ENCODE measurements at regions not wholly inside any gene's neighbourhood (a gene's known extent, or its start where the extent isn't known, plus 50 kb on each side); places are given as distances from the start of the nearest gene placed in this dataset.

DNA sequence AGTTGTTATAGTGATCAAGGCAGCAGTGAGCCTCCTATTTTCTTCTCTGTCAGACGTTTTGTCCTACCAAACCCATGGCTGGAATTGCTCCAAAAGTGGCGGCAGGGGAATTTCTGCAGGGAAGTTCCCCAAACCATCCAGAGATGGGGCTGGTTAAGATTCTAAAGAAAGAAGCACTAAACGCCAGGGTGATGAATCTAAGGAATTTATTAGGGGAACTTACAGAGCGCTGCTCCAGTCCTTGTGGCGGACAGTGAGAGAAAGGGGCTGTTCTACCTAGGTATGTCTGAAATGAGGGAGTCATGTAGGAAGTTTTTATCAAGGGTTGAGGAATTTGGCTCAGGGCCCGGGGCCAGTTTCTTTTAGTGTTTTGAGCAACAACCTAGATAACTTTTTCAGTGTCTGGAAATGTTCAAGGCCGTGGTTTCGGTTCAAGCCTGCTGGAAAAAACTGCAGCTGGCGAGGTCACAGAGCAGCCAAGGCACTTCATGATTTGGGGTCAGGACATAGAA, 222.4 kb upstream of the B3GALT2 start:
- in situ Hi-C loops (cut with MboI; ENCODE audit: low sequenced_read_pairs in 4 of 4) (no loop called here), intact Hi-C loops (cut with DNase I; ENCODE audit: low total_unique reads) (no loop called here)
- Histone ChIP-seq H3K4me3 (peak overlapping the region in 1 of 4 donors; percentile 22), H3K4me1 (no peaks in the 10 kb centered on the region), H3K36me3 (no peaks in the 10 kb centered on the region), H3K27me3 (no peaks in the 10 kb centered on the region), H3K27ac (no peak overlapping the region), H3K9me3 (no peaks in the 10 kb centered on the region)
- no peak for ATAC-seq
- DNase-seq: no peak
- TF ChIP-seq POLR2A (IDR thresholded peaks at IDR 0.05) (no peak), CTCF (IDR thresholded peaks at IDR 0.05 in 4 of 5, conservative IDR thresholded peaks at IDR 0.05 in 1 of 5) (no peak)

GRCh38 chr1:193406901-193407300, 220.5 kb upstream of the B3GALT2 start:
- H3K9me3 ChIP-seq: no peaks in the 10 kb centered on the region
- H3K36me3 ChIP-seq: no peaks in the 10 kb centered on the region
- DNase-seq (no peak), ATAC-seq (no peak)
- no peaks in the 10 kb centered on the region for H3K27me3 ChIP-seq
- TF ChIP-seq CTCF (IDR thresholded peaks at IDR 0.05 in 4 of 5, conservative IDR thresholded peaks at IDR 0.05 in 1 of 5) (peak in 3 of 5 experiments; percentile 13 to 54 (median 34)), POLR2A (IDR thresholded peaks at IDR 0.05) (no peak)
- in situ Hi-C loops (cut with MboI; ENCODE audit: low sequenced_read_pairs in 4 of 4): no loop called here
- H3K4me1 ChIP-seq: no peaks in the 10 kb centered on the region
- intact Hi-C loops (cut with DNase I; ENCODE audit: low total_unique reads): no loop called here
- H3K27ac ChIP-seq: no peak overlapping the region
- H3K4me3 ChIP-seq: no peak overlapping the region

DNA sequence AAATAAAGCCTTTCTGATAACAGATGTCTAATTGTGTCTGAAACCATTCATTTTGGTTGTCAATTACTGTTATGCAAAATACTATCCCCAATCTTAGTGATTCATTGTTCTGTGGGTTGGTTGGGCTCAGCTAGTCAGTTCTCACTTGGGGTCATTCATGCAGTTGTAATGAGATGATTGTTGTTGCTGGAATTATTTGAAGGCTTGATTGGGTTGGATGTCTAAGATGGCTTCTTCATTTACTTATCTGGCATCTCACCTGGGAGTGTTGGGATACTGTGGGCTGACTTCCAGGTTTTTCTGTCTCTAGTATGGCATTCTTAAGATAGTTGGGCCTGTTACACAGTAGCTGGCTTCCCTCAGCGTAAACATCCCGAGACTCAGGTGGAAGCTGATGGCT, 217.8 kb upstream of the B3GALT2 start:
- Histone ChIP-seq H3K27ac (no peak overlapping the region), H3K9me3 (no peaks in the 10 kb centered on the region), H3K27me3 (no peaks in the 10 kb centered on the region), H3K4me3 (no peak overlapping the region), H3K36me3 (no peaks in the 10 kb centered on the region), H3K4me1 (no peaks in the 10 kb centered on the region)
- DNase-seq (no peak), ATAC-seq (no peak)
- intact Hi-C loops (cut with DNase I; ENCODE audit: low total_unique reads) (no loop called here), in situ Hi-C loops (cut with MboI; ENCODE audit: low sequenced_read_pairs in 4 of 4) (no loop called here)
- TF ChIP-seq POLR2A (IDR thresholded peaks at IDR 0.05) (no peak), CTCF (IDR thresholded peaks at IDR 0.05 in 4 of 5, conservative IDR thresholded peaks at IDR 0.05 in 1 of 5) (no peak)

DNA sequence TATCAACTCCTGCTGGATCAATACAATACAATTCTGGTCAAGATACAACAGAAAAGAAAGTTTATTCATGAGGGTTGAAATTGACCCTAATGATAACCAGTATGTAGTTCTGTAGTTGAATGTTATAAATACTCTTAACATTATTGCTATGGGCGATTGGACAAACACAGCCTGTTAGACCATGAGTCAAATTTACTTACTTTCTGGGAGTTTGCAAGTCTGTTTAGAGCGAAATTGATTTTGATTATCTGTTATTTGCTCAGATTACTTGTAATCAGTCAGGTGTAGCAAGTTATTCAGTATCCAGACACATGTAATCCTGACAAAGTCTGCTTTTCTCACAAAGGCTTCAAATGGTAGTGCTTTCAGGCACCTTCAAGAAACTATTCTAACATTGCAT, 216.6 kb upstream of the B3GALT2 start:
- Histone ChIP-seq H3K9me3 (no peaks in the 10 kb centered on the region), H3K27ac (no peak overlapping the region), H3K36me3 (no peaks in the 10 kb centered on the region), H3K27me3 (no peaks in the 10 kb centered on the region), H3K4me3 (no peak overlapping the region), H3K4me1 (no peaks in the 10 kb centered on the region)
- no peak for TF ChIP-seq CTCF (IDR thresholded peaks at IDR 0.05 in 4 of 5, conservative IDR thresholded peaks at IDR 0.05 in 1 of 5)
- TF ChIP-seq POLR2A (IDR thresholded peaks at IDR 0.05): no peak
- in situ Hi-C loops (cut with MboI; ENCODE audit: low sequenced_read_pairs in 4 of 4) (no loop called here), intact Hi-C loops (cut with DNase I; ENCODE audit: low total_unique reads) (no loop called here)
- no peak for DNase-seq
- ATAC-seq: no peak

GRCh38 chr1:193402037-193402436, 215.6 kb upstream of the B3GALT2 start:
- H3K9me3 ChIP-seq: no peaks in the 10 kb centered on the region
- intact Hi-C loops (cut with DNase I; ENCODE audit: low total_unique reads): no loop called here
- TF ChIP-seq POLR2A (IDR thresholded peaks at IDR 0.05) (no peak), CTCF (IDR thresholded peaks at IDR 0.05 in 4 of 5, conservative IDR thresholded peaks at IDR 0.05 in 1 of 5) (no peak)

More at GRCh38 chr1:193402037-193402436, 215.6 kb upstream of the B3GALT2 start:
- Histone ChIP-seq H3K4me3 (no peak overlapping the region), H3K27ac (no peak overlapping the region), H3K36me3 (no peaks in the 10 kb centered on the region), H3K27me3 (no peaks in the 10 kb centered on the region), H3K4me1 (no peaks in the 10 kb centered on the region)
- in situ Hi-C loops (cut with MboI; ENCODE audit: low sequenced_read_pairs in 4 of 4): no loop called here
- no peak for ATAC-seq
- DNase-seq: no peak
